ENCODE measurements at regions not wholly inside any gene's neighbourhood (a gene's known extent, or its start where the extent isn't known, plus 50 kb on each side); places are given as distances from the start of the nearest gene placed in this dataset.

GRCh38 chr7:115235075-115235474 lies 313.2 kb downstream of the MDFIC start:
- TF ChIP-seq POLR2A (IDR thresholded peaks at IDR 0.05) (no peak), CTCF (IDR thresholded peaks at IDR 0.05) (no peak)
